ENCODE measurements at regions not wholly inside any gene's neighbourhood (a gene's known extent, or its start where the extent isn't known, plus 50 kb on each side); places are given as distances from the start of the nearest gene placed in this dataset.

- TF ChIP-seq POLR2AphosphoS5 (IDR thresholded peaks at IDR 0.05; ENCODE audit: low read depth): no peak
- TF ChIP-seq CTCF (IDR thresholded peaks at IDR 0.05; ENCODE audit: insufficient read depth, low read length): no peak
- TF ChIP-seq GABPA (IDR thresholded peaks at IDR 0.05; ENCODE audit: low read depth): no peak
- TF ChIP-seq SPI1 (IDR thresholded peaks at IDR 0.05; ENCODE audit: borderline replicate concordance, low read depth): no peak
- TF ChIP-seq REST (IDR thresholded peaks at IDR 0.05; ENCODE audit: insufficient replicate concordance, low read depth): no peak
- Histone ChIP-seq H3K27me3 (ENCODE audit: insufficient read depth, poor library complexity, severe bottlenecking) (no peaks in the 10 kb centered on the region), H3K4me3 (replicated peaks; ENCODE audit: insufficient read depth, low read length) (no peak overlapping the region), H3K27ac (replicated peaks) (no peak overlapping the region)
- no peak for DNase-seq (ENCODE audit: low read depth in 1 of 2, low spot score in 1 of 2)
Measured at GRCh38 chr4:162499478-162499877, 335.7 kb upstream of the FSTL5 start.

- TF ChIP-seq REST (IDR thresholded peaks at IDR 0.05; ENCODE audit: insufficient replicate concordance, low read depth): no peak
- TF ChIP-seq GABPA (IDR thresholded peaks at IDR 0.05; ENCODE audit: low read depth): no peak
- Histone ChIP-seq H3K27me3 (ENCODE audit: insufficient read depth, poor library complexity, severe bottlenecking) (no peaks in the 10 kb centered on the region), H3K4me3 (replicated peaks; ENCODE audit: insufficient read depth, low read length) (no peak overlapping the region), H3K27ac (replicated peaks) (no peak overlapping the region)
- DNase-seq (ENCODE audit: low read depth in 1 of 2, low spot score in 1 of 2): no peak
Measured at GRCh38 chr4:162498168-162498567, 334.4 kb upstream of the FSTL5 start.

- Histone ChIP-seq H3K27me3 (ENCODE audit: insufficient read depth, poor library complexity, severe bottlenecking) (no peaks in the 10 kb centered on the region), H3K27ac (replicated peaks) (no peak overlapping the region), H3K4me3 (replicated peaks; ENCODE audit: insufficient read depth, low read length) (no peak overlapping the region)
- TF ChIP-seq POLR2AphosphoS5 (IDR thresholded peaks at IDR 0.05; ENCODE audit: low read depth) (no peak), CTCF (IDR thresholded peaks at IDR 0.05; ENCODE audit: insufficient read depth, low read length) (peak; percentile 39), SPI1 (IDR thresholded peaks at IDR 0.05; ENCODE audit: borderline replicate concordance, low read depth) (no peak), REST (IDR thresholded peaks at IDR 0.05; ENCODE audit: insufficient replicate concordance, low read depth) (no peak), GABPA (IDR thresholded peaks at IDR 0.05; ENCODE audit: low read depth) (no peak)
- DNase-seq (ENCODE audit: low read depth in 1 of 2, low spot score in 1 of 2): peak; percentile 31 to 36
Measured at GRCh38 chr4:162497564-162498167, 333.9 kb upstream of the FSTL5 start.

Data from HL-60 (cell line).